GM21717 (cell line): ENCODE measurements at regions not wholly inside any gene's neighbourhood (a gene's known extent, or its start where the extent isn't known, plus 50 kb on each side); places are given as distances from the start of the nearest gene placed in this dataset.

Experiments
- ATAC-seq: cut with Tn5 transposase; IDR thresholded peaks from one replicate; pipeline ENCODE4 v1.9.1; 2021; ENCODE audit warnings: mild to moderate bottlenecking, moderate library complexity; ENCODE audit not compliant: unreplicated experiment

- no peak for ATAC-seq
Measured at GRCh38 chr2:129428086-129428660, 551.3 kb upstream of the RAB6C start.

GRCh38 chr2:129430911-129431310 lies 548.6 kb upstream of the RAB6C start:
- ATAC-seq: no peak

- no peak for ATAC-seq
Measured at GRCh38 chr2:129431881-129432280, 547.6 kb upstream of the RAB6C start.

GRCh38 chr2:129436809-129437208 lies 542.7 kb upstream of the RAB6C start:
- no peak for ATAC-seq

- no peak for ATAC-seq
Measured at GRCh38 chr2:129437725-129438124, 541.7 kb upstream of the RAB6C start.

GRCh38 chr2:129438501-129439057 lies 540.9 kb upstream of the RAB6C start:
- no peak for ATAC-seq

- ATAC-seq: no peak
Measured at GRCh38 chr2:129439406-129440302, 539.8 kb upstream of the RAB6C start.

GRCh38 chr2:129441610-129442009 lies 537.9 kb upstream of the RAB6C start:
- no peak for ATAC-seq

- no peak for ATAC-seq
Measured at GRCh38 chr2:129443235-129443864, 536.1 kb upstream of the RAB6C start.

GRCh38 chr2:129443865-129444739 lies 535.4 kb upstream of the RAB6C start:
- ATAC-seq: no peak

GRCh38 chr2:129444751-129445150 lies 534.7 kb upstream of the RAB6C start:
- ATAC-seq: no peak

GRCh38 chr2:129456691-129457090 lies 522.8 kb upstream of the RAB6C start:
- ATAC-seq: no peak

GRCh38 chr2:129457277-129457818 lies 522.1 kb upstream of the RAB6C start:
- no peak for ATAC-seq

GRCh38 chr2:129458006-129458405 lies 521.5 kb upstream of the RAB6C start:
- no peak for ATAC-seq

GRCh38 chr2:129458436-129458835 lies 521.0 kb upstream of the RAB6C start:
- no peak for ATAC-seq

- no peak for ATAC-seq
Measured at GRCh38 chr2:129459200-129459876, 520.1 kb upstream of the RAB6C start.

GRCh38 chr2:129459881-129460280 lies 519.6 kb upstream of the RAB6C start:
- ATAC-seq: no peak

GRCh38 chr2:129460299-129461198 lies 518.9 kb upstream of the RAB6C start:
- no peak for ATAC-seq

- no peak for ATAC-seq
Measured at GRCh38 chr2:129462349-129462748, 517.1 kb upstream of the RAB6C start.
